HCT116 (cell line): ENCODE measurements at regions not wholly inside any gene's neighbourhood (a gene's known extent, or its start where the extent isn't known, plus 50 kb on each side); places are given as distances from the start of the nearest gene placed in this dataset.

Experiments used
- CEBPB ChIP-seq: IDR thresholded peaks from 2 replicates; pipeline ENCODE4 v1.6.1; 2012; ENCODE audit warnings: low read depth
- CTCF ChIP-seq, 3 experiments: fragments of 200-600 bp in 1 of 3; sonication (generic) in 1 of 3; IDR thresholded peaks in 2 of 3; conservative IDR thresholded peaks in 1 of 3; 2 replicates each; pipeline ENCODE4 v1.5.1; 2012 to 2017; ENCODE audit warnings: low read depth in 2 of 3, low read length in 2 of 3, antibody characterized with exemption in 1 of 3, borderline replicate concordance in 1 of 3, control low read depth in 1 of 3, mild to moderate bottlenecking in 1 of 3, mixed read lengths in 1 of 3, mixed run types in 1 of 3, moderate library complexity in 1 of 3; ENCODE audit not compliant: insufficient read depth in 1 of 3
- EGR1 ChIP-seq: IDR thresholded peaks from 2 replicates; pipeline ENCODE4 v1.6.1; 2012; ENCODE audit warnings: low read depth
- EZH2 ChIP-seq: fragments of 200-600 bp; sonication (generic); IDR thresholded peaks from 2 replicates; pipeline ENCODE4 v1.6.1; 2017; ENCODE audit warnings: antibody characterized with exemption, mixed run types
- JUND ChIP-seq: IDR thresholded peaks from 2 replicates; pipeline ENCODE4 v1.6.1; 2012
- POLR2A ChIP-seq: IDR thresholded peaks from 2 replicates; pipeline ENCODE4 v1.7.0; 2011; ENCODE audit warnings: borderline replicate concordance; ENCODE audit not compliant: insufficient read depth, insufficient read length; ENCODE audit errors: extremely low read depth
- RAD21 ChIP-seq: IDR thresholded peaks from 2 replicates; pipeline ENCODE4 v1.6.1; 2012; ENCODE audit warnings: low read depth, mild to moderate bottlenecking
- SRF ChIP-seq: IDR thresholded peaks from 2 replicates; pipeline ENCODE4 v1.6.1; 2012; ENCODE audit warnings: low read depth
- ZNF274 ChIP-seq: fragments of 200-500 bp; sonication (Bioruptor generic); IDR thresholded peaks from 2 replicates; pipeline ENCODE4 v1.6.1; 2014; ENCODE audit warnings: mild to moderate bottlenecking, low read depth, low read length, inconsistent platforms
- TF ChIP-seq, protein P1 (sequence below): IDR thresholded peaks from 2 replicates; pipeline ENCODE4 v1.6.1; 2012; ENCODE audit warnings: low read depth

- TF ChIP-seq CTCF (IDR thresholded peaks at IDR 0.05 in 2 of 3, conservative IDR thresholded peaks at IDR 0.05 in 1 of 3; ENCODE audit: borderline replicate concordance in 1 of 3, insufficient read depth in 1 of 3, low read depth in 2 of 3, low read length in 2 of 3) = no peak
- no peak for TF ChIP-seq SRF
- TF ChIP-seq, protein P1, sequence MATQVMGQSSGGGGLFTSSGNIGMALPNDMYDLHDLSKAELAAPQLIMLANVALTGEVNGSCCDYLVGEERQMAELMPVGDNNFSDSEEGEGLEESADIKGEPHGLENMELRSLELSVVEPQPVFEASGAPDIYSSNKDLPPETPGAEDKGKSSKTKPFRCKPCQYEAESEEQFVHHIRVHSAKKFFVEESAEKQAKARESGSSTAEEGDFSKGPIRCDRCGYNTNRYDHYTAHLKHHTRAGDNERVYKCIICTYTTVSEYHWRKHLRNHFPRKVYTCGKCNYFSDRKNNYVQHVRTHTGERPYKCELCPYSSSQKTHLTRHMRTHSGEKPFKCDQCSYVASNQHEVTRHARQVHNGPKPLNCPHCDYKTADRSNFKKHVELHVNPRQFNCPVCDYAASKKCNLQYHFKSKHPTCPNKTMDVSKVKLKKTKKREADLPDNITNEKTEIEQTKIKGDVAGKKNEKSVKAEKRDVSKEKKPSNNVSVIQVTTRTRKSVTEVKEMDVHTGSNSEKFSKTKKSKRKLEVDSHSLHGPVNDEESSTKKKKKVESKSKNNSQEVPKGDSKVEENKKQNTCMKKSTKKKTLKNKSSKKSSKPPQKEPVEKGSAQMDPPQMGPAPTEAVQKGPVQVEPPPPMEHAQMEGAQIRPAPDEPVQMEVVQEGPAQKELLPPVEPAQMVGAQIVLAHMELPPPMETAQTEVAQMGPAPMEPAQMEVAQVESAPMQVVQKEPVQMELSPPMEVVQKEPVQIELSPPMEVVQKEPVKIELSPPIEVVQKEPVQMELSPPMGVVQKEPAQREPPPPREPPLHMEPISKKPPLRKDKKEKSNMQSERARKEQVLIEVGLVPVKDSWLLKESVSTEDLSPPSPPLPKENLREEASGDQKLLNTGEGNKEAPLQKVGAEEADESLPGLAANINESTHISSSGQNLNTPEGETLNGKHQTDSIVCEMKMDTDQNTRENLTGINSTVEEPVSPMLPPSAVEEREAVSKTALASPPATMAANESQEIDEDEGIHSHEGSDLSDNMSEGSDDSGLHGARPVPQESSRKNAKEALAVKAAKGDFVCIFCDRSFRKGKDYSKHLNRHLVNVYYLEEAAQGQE = no peak
- TF ChIP-seq EGR1 = no peak
- TF ChIP-seq POLR2A = no peak
- no peak for TF ChIP-seq RAD21
- TF ChIP-seq EZH2 = no peak
- TF ChIP-seq CEBPB = no peak
- no peak for TF ChIP-seq ZNF274
- no peak for TF ChIP-seq JUND
These were observed 211.4 kb upstream of the TUSC1 start for GRCh38 chr9:25889661-25890060.
